Gastrocnemius medialis (tissue), 4 donors: ENCODE measurements at regions not wholly inside any gene's neighbourhood (a gene's known extent, or its start where the extent isn't known, plus 50 kb on each side); places are given as distances from the start of the nearest gene placed in this dataset.

Experiments
- ATAC-seq, 2 donors: fragments of 150-250 bp; one replicate each; pipeline ENCODE4 v1.9.1; 2016
- DNase-seq, 2 donors: peaks; one replicate each; pipeline ENCODE4 v3.0.0-alpha.2; 2019
- H3K27ac ChIP-seq, 4 donors: fragments of 200-600 bp; sonication (generic); 1 replicate in 1 of 4; 2 replicates in 3 of 4; pipeline ENCODE4 v1.5.1; 2016 to 2018; ENCODE audit warnings: mild to moderate bottlenecking in 2 of 4, moderate library complexity in 1 of 4
- H3K27me3 ChIP-seq, 3 donors: fragments of 200-600 bp; sonication (generic) in 2 of 3; 1 replicate in 1 of 3; 2 replicates in 2 of 3; pipeline versions ENCODE4 v1.5.1 to v1.6.0; 2016 to 2019; ENCODE audit warnings: mild to moderate bottlenecking in 1 of 3, moderate library complexity in 1 of 3
- H3K36me3 ChIP-seq, 2 donors: fragments of 200-600 bp; sonication (generic) in 1 of 2; one replicate each; pipeline ENCODE4 v1.5.1; 2017 to 2018
- H3K4me1 ChIP-seq, 2 donors: fragments of 200-600 bp; sonication (generic) in 1 of 2; one replicate each; pipeline ENCODE4 v1.5.1; 2016 to 2017; ENCODE audit warnings: mild to moderate bottlenecking in 2 of 2
- H3K4me3 ChIP-seq, 4 donors: fragments of 200-600 bp; sonication (generic) in 3 of 4; 1 replicate in 1 of 4; 2 replicates in 3 of 4; pipeline ENCODE4 v1.5.1; 2016 to 2019; ENCODE audit warnings: mild to moderate bottlenecking in 2 of 4
- H3K9me3 ChIP-seq, 3 donors: fragments of 200-600 bp; sonication (generic) in 2 of 3; 1 replicate in 1 of 3; 2 replicates in 2 of 3; pipeline ENCODE4 v1.5.1; 2016 to 2019
- CTCF ChIP-seq, 5 experiments: fragments of 450-650 bp in 3 of 5; fragments of 200-600 bp in 2 of 5; sonication (generic) in 2 of 5; IDR thresholded peaks in 4 of 5; conservative IDR thresholded peaks in 1 of 5; 1 replicate in 4 of 5; 2 replicates in 1 of 5; pipeline ENCODE4 v1.5.1; 2016 to 2019; ENCODE audit warnings: antibody characterized with exemption in 5 of 5, mild to moderate bottlenecking in 3 of 5, moderate library complexity in 3 of 5
- POLR2A ChIP-seq, 2 donors: fragments of 450-650 bp; IDR thresholded peaks; one replicate each; pipeline ENCODE4 v1.6.1; 2017; ENCODE audit warnings: antibody characterized with exemption in 2 of 2, mild to moderate bottlenecking in 2 of 2, moderate library complexity in 2 of 2
- in situ Hi-C, 4 donors: fragments of 200-750 bp; cut with MboI; loops; one replicate each; pipeline versions ENCODE4 v1.15.0 to v1.8.0; 2017; ENCODE audit warnings: low sequenced_read_pairs in 4 of 4
- intact Hi-C: fragments of 100-400 bp; cut with DNase I; formaldehyde crosslinking; loops from one replicate; pipeline ENCODE4 v1.15.1; 2023; ENCODE audit warnings: low total_unique reads

GRCh38 chr1:59223198-59223597 lies 73.7 kb upstream of the FGGY start:
- Histone ChIP-seq H3K4me3 (no peak overlapping the region), H3K9me3 (no peaks in the 10 kb centered on the region), H3K4me1 (peaks cover 1 to 17% of the 10 kb centered on the region in 2 donors), H3K27me3 (no peaks in the 10 kb centered on the region), H3K27ac (no peak overlapping the region), H3K36me3 (no peaks in the 10 kb centered on the region)
- in situ Hi-C loops, result no loop called here
- no peak for TF ChIP-seq POLR2A (IDR thresholded peaks at IDR 0.05)
- TF ChIP-seq CTCF (IDR thresholded peaks at IDR 0.05 in 4 of 5, conservative IDR thresholded peaks at IDR 0.05 in 1 of 5), result no peak
- no peak for ATAC-seq
- DNase-seq, result peak in 1 of 2 donors; percentile 33
- intact Hi-C loops, result no loop called here

GRCh38 chr1:59223989-59224634 lies 72.8 kb upstream of the FGGY start:
- intact Hi-C loops, result no loop called here
- Histone ChIP-seq H3K9me3 (no peaks in the 10 kb centered on the region), H3K4me1 (peaks cover 10 to 26% of the 10 kb centered on the region in 2 donors), H3K27me3 (no peaks in the 10 kb centered on the region), H3K27ac (no peak overlapping the region), H3K36me3 (no peaks in the 10 kb centered on the region), H3K4me3 (no peak overlapping the region)
- TF ChIP-seq CTCF (IDR thresholded peaks at IDR 0.05 in 4 of 5, conservative IDR thresholded peaks at IDR 0.05 in 1 of 5) (no peak), POLR2A (IDR thresholded peaks at IDR 0.05) (no peak)
- in situ Hi-C loops, result no loop called here
- no peak for DNase-seq
- no peak for ATAC-seq

GRCh38 chr1:59225594-59226316 lies 71.1 kb upstream of the FGGY start:
- peaks cover 25 to 36% of the 10 kb centered on the region in 2 donors for H3K4me1 ChIP-seq
- H3K4me3 ChIP-seq, result no peak overlapping the region
- no peak overlapping the region for H3K27ac ChIP-seq
- no peak for TF ChIP-seq POLR2A (IDR thresholded peaks at IDR 0.05)
- no peak for TF ChIP-seq CTCF (IDR thresholded peaks at IDR 0.05 in 4 of 5, conservative IDR thresholded peaks at IDR 0.05 in 1 of 5)
- no peaks in the 10 kb centered on the region for H3K36me3 ChIP-seq
- no peaks in the 10 kb centered on the region for H3K27me3 ChIP-seq
- in situ Hi-C loops, result no loop called here
- intact Hi-C loops, result loop anchor here (5.0 kb wide), 1 partner anchor 73 kb away; no protein-coding TSS in a partner anchor
- no peak for DNase-seq
- no peaks in the 10 kb centered on the region for H3K9me3 ChIP-seq
- no peak for ATAC-seq

GRCh38 chr1:59229138-59229537 lies 67.8 kb upstream of the FGGY start:
- H3K27ac ChIP-seq, result peak overlapping the region; percentile 60 to 81 (median 78)
- TF ChIP-seq CTCF (IDR thresholded peaks at IDR 0.05 in 4 of 5, conservative IDR thresholded peaks at IDR 0.05 in 1 of 5) (no peak), POLR2A (IDR thresholded peaks at IDR 0.05) (no peak)
- in situ Hi-C loops, result no loop called here
- H3K9me3 ChIP-seq, result no peaks in the 10 kb centered on the region
- peaks cover 30 to 38% of the 10 kb centered on the region in 2 donors for H3K4me1 ChIP-seq
- ATAC-seq, result peak; percentile 94 to 95
- no peaks in the 10 kb centered on the region for H3K36me3 ChIP-seq
- H3K4me3 ChIP-seq, result no peak overlapping the region
- H3K27me3 ChIP-seq, result no peaks in the 10 kb centered on the region
- DNase-seq, result no peak
- intact Hi-C loops, result loop anchor here (1.0 to 5.0 kb wide), 2 partner anchors 61 to 77 kb away; no protein-coding TSS in a partner anchor
